ENCODE measurements at regions not wholly inside any gene's neighbourhood (a gene's known extent, or its start where the extent isn't known, plus 50 kb on each side); places are given as distances from the start of the nearest gene placed in this dataset.

GRCh38 chr6:25192590-25193459 lies 86.3 kb upstream of the CARMIL1 start:
- H3K4me3 ChIP-seq = no peak overlapping the region
- intact Hi-C loops (cut with DNase I; ENCODE audit: low total_unique reads) = no loop called here
- H3K27me3 ChIP-seq = no peaks in the 10 kb centered on the region
- peak overlapping the region; percentile 52 to 69 for H3K27ac ChIP-seq
- TF ChIP-seq POLR2A (IDR thresholded peaks at IDR 0.05) = no peak
- no peak for TF ChIP-seq CTCF (IDR thresholded peaks at IDR 0.05)
- no peaks in the 10 kb centered on the region for H3K9me3 ChIP-seq
- H3K36me3 ChIP-seq (ENCODE audit: low read depth, missing control alignments) = no peaks in the 10 kb centered on the region
- WGBS, 2 donors = 58 to 67% methylated on average over 6 of the region's 6 CpGs
- peak; percentile 25 for DNase-seq
- H3K4me1 ChIP-seq = peaks cover 5% of the 10 kb centered on the region

- H3K9me3 ChIP-seq = no peaks in the 10 kb centered on the region
- H3K27me3 ChIP-seq = no peaks in the 10 kb centered on the region
- 46% methylated on average over 6 of the region's 6 CpGs for WGBS, 2 donors
- H3K4me1 ChIP-seq = peaks cover 5% of the 10 kb centered on the region
- peak; percentile 54 for DNase-seq
- TF ChIP-seq POLR2A (IDR thresholded peaks at IDR 0.05) (no peak), CTCF (IDR thresholded peaks at IDR 0.05) (no peak)
- H3K36me3 ChIP-seq (ENCODE audit: low read depth, missing control alignments) = no peaks in the 10 kb centered on the region
- intact Hi-C loops (cut with DNase I; ENCODE audit: low total_unique reads) = no loop called here
- H3K27ac ChIP-seq = peak overlapping the region in 1 of 2 donors; percentile 69
- no peak overlapping the region for H3K4me3 ChIP-seq
These were observed 85.6 kb upstream of the CARMIL1 start for GRCh38 chr6:25193460-25194171.

GRCh38 chr6:25194172-25194678 lies 84.9 kb upstream of the CARMIL1 start:
- intact Hi-C loops (cut with DNase I; ENCODE audit: low total_unique reads) = no loop called here
- Histone ChIP-seq H3K36me3 (ENCODE audit: low read depth, missing control alignments) (no peaks in the 10 kb centered on the region), H3K4me3 (no peak overlapping the region), H3K27ac (peak overlapping the region in 1 of 2 donors; percentile 69), H3K4me1 (peaks cover 5% of the 10 kb centered on the region), H3K27me3 (no peaks in the 10 kb centered on the region), H3K9me3 (no peaks in the 10 kb centered on the region)
- no peak for TF ChIP-seq CTCF (IDR thresholded peaks at IDR 0.05)
- no peak for TF ChIP-seq POLR2A (IDR thresholded peaks at IDR 0.05)
- DNase-seq = no peak
- 62 to 75% methylated on average over 8 of the region's 8 CpGs for WGBS, 2 donors

- WGBS, 2 donors = 59 to 63% methylated on average over 2 of the region's 2 CpGs
- Histone ChIP-seq H3K27me3 (no peaks in the 10 kb centered on the region), H3K27ac (peak overlapping the region in 1 of 2 donors; percentile 6), H3K9me3 (no peaks in the 10 kb centered on the region), H3K36me3 (ENCODE audit: low read depth, missing control alignments) (no peaks in the 10 kb centered on the region), H3K4me3 (no peak overlapping the region), H3K4me1 (peaks cover 5% of the 10 kb centered on the region)
- intact Hi-C loops (cut with DNase I; ENCODE audit: low total_unique reads) = no loop called here
- TF ChIP-seq POLR2A (IDR thresholded peaks at IDR 0.05) (no peak), CTCF (IDR thresholded peaks at IDR 0.05) (no peak)
- DNase-seq = no peak
These were observed 82.7 kb upstream of the CARMIL1 start for GRCh38 chr6:25196464-25196863.
